GM10248 (cell line): ENCODE measurements at regions not wholly inside any gene's neighbourhood (a gene's known extent, or its start where the extent isn't known, plus 50 kb on each side); places are given as distances from the start of the nearest gene placed in this dataset.

ENCODE experiments used
- CTCF ChIA-PET: fragments of 300-600 bp; sonication (Branson Sonifier 250); formaldehyde crosslinking; extraction: SDS; loops from one replicate; lab custom pipeline; 2021; ENCODE audit warnings: antibody characterized with exemption; lab: Yijun Ruan, JAX
- POLR2A ChIA-PET: fragments of 350-650 bp; sonication (Branson Sonifier 250); formaldehyde crosslinking; extraction: SDS; loops from one replicate; lab custom pipeline; 2020; ENCODE audit warnings: antibody characterized with exemption; lab: Yijun Ruan, JAX
- DNase-seq: peaks from one replicate; pipeline ENCODE4 v3.0.0; 2012; ENCODE audit errors: extremely low spot score
- CTCF ChIP-seq: IDR thresholded peaks from 2 replicates; pipeline ENCODE4 v1.5.1; 2012; ENCODE audit warnings: mild to moderate bottlenecking, low read depth; ENCODE audit errors: extremely low read depth, missing control alignments, control extremely low read depth

GRCh38 chr5:136629125-136629792 is 263.9 kb upstream of the TRPC7 start:
- ChIA-PET POLR2A (no interaction called here), CTCF (no interaction called here)
- TF ChIP-seq CTCF = no peak
- no peak for DNase-seq

GRCh38 chr5:136626531-136626930 is 261.2 kb upstream of the TRPC7 start:
- TF ChIP-seq CTCF = no peak
- DNase-seq = no peak
- ChIA-PET CTCF (no interaction called here), POLR2A (no interaction called here)

GRCh38 chr5:136622747-136623146 is 257.4 kb upstream of the TRPC7 start:
- CTCF ChIA-PET = interaction anchor here (0.9 to 1.3 kb wide), 2 partner anchors 11 to 48 kb away, joined by 3 read pairs; no protein-coding TSS in a partner anchor
- TF ChIP-seq CTCF = no peak
- DNase-seq = no peak
- POLR2A ChIA-PET = no interaction called here

GRCh38 chr5:136621743-136622142 is 256.4 kb upstream of the TRPC7 start:
- no peak for DNase-seq
- CTCF ChIA-PET = interaction anchor here (1.3 kb wide), 1 partner anchor 12 kb away, joined by 3 read pairs; no protein-coding TSS in a partner anchor
- POLR2A ChIA-PET = no interaction called here
- TF ChIP-seq CTCF = no peak

GRCh38 chr5:136620621-136621020 is 255.3 kb upstream of the TRPC7 start:
- ChIA-PET CTCF (interaction anchor here (1.3 kb wide), 1 partner anchor 19 kb away, joined by 5 read pairs; no protein-coding TSS in a partner anchor), POLR2A (no interaction called here)
- no peak for TF ChIP-seq CTCF
- DNase-seq = no peak

GRCh38 chr5:136620016-136620419 is 254.7 kb upstream of the TRPC7 start:
- ChIA-PET CTCF (interaction anchor here (1.3 kb wide), 1 partner anchor 19 kb away, joined by 5 read pairs; no protein-coding TSS in a partner anchor), POLR2A (no interaction called here)
- TF ChIP-seq CTCF = no peak
- no peak for DNase-seq

- ChIA-PET POLR2A (no interaction called here), CTCF (no interaction called here)
- no peak for DNase-seq
- TF ChIP-seq CTCF = no peak
Measured at GRCh38 chr5:136619556-136619955, 254.2 kb upstream of the TRPC7 start.
